Neural cell (in vitro differentiated cells): ENCODE measurements at regions not wholly inside any gene's neighbourhood (a gene's known extent, or its start where the extent isn't known, plus 50 kb on each side); places are given as distances from the start of the nearest gene placed in this dataset.
"Not testable (repeated sequence)": the region's sequence is repeated elsewhere in the genome, so short reads cannot be mapped to it uniquely, and the experiment has no call there.

Experiments used
- H2AFZ ChIP-seq: fragments of 200-600, 300-800 bp; sonication (generic), shearing (Covaris generic); 2 replicates; pipeline ENCODE4 v1.6.0; 2014; ENCODE audit warnings: low read depth, mild to moderate bottlenecking, antibody characterized with exemption, low read length, moderate library complexity
- H3F3A ChIP-seq: fragments of 200-600 bp; shearing (Covaris generic); 2 replicates; pipeline ENCODE4 v1.6.1; 2016; ENCODE audit warnings: mild to moderate bottlenecking, moderate library complexity, mixed read lengths, antibody characterized with exemption, low read length; ENCODE audit not compliant: insufficient read depth, poor library complexity, severe bottlenecking
- H3K27ac ChIP-seq: fragments of 200-600, 300-800 bp; sonication (generic), shearing (Covaris generic); 2 replicates; pipeline ENCODE4 v1.5.1; 2014; ENCODE audit warnings: mild to moderate bottlenecking, low read length, moderate library complexity
- H3K27me3 ChIP-seq: fragments of 300-800, 200-600 bp; sonication (generic), shearing (Covaris generic); 2 replicates; pipeline ENCODE4 v1.6.0; 2014; ENCODE audit warnings: mild to moderate bottlenecking, low read depth, low read length, moderate library complexity; ENCODE audit not compliant: insufficient read depth
- H3K36me3 ChIP-seq: fragments of 300-800, 200-600 bp; sonication (generic), shearing (Covaris generic); 2 replicates; pipeline ENCODE4 v1.5.1; 2014; ENCODE audit warnings: mild to moderate bottlenecking, antibody characterized with exemption, low read length, moderate library complexity; ENCODE audit not compliant: insufficient read depth
- H3K4me2 ChIP-seq: fragments of 300-800, 200-600 bp; sonication (generic), shearing (Covaris generic); 2 replicates; pipeline ENCODE4 v1.6.0; 2014; ENCODE audit warnings: mild to moderate bottlenecking, low read length
- H3K4me3 ChIP-seq: fragments of 300-800, 200-600 bp; sonication (generic), shearing (Covaris generic); 2 replicates; pipeline ENCODE4 v1.5.1; 2014; ENCODE audit warnings: mild to moderate bottlenecking, low read length, moderate library complexity
- H3K79me2 ChIP-seq: fragments of 200-600 bp; shearing (Covaris generic); replicated peaks from 2 replicates; pipeline ENCODE4 v1.6.0; 2014; ENCODE audit warnings: mild to moderate bottlenecking, low read length, moderate library complexity; ENCODE audit not compliant: insufficient read depth
- H3K9ac ChIP-seq: fragments of 300-800, 200-600 bp; sonication (generic), shearing (Covaris generic); 2 replicates; pipeline ENCODE4 v1.6.1; 2016; ENCODE audit warnings: mild to moderate bottlenecking, low read length, mixed read lengths
- H3K9me2 ChIP-seq: fragments of 200-600 bp; shearing (Covaris generic); 2 replicates; pipeline ENCODE4 v1.6.1; 2016; ENCODE audit warnings: mild to moderate bottlenecking, low read length, mixed read lengths; ENCODE audit not compliant: insufficient read depth
- H3K9me3 ChIP-seq: fragments of 200-600, 300-800 bp; sonication (generic), shearing (Covaris generic); 2 replicates; pipeline ENCODE4 v1.6.1; 2016; ENCODE audit warnings: mild to moderate bottlenecking, mixed run types, low read length, moderate library complexity, mixed read lengths
- H4K20me1 ChIP-seq: fragments of 200-600 bp; shearing (Covaris generic); 2 replicates; pipeline ENCODE4 v1.6.1; 2016; ENCODE audit warnings: mild to moderate bottlenecking, mixed run types; ENCODE audit not compliant: insufficient read depth
- CTCF ChIP-seq: fragments of 450-650 bp; IDR thresholded peaks from 2 replicates; pipeline ENCODE4 v1.5.1; 2014; ENCODE audit warnings: antibody characterized with exemption, mild to moderate bottlenecking, moderate library complexity; ENCODE audit not compliant: poor library complexity, severe bottlenecking
- EP300 ChIP-seq: fragments of 450-650 bp; conservative IDR thresholded peaks from 2 replicates; pipeline ENCODE4 v1.6.1; 2014; ENCODE audit warnings: antibody characterized with exemption, mild to moderate bottlenecking, moderate library complexity; ENCODE audit not compliant: poor library complexity, severe bottlenecking
- EZH2 ChIP-seq: fragments of 200-600, 300-800 bp; shearing (Covaris generic), sonication (generic); IDR thresholded peaks from 2 replicates; pipeline ENCODE4 v1.6.1; 2014; ENCODE audit warnings: antibody characterized with exemption, low read length, borderline replicate concordance, mild to moderate bottlenecking; ENCODE audit not compliant: insufficient read depth, poor library complexity, severe bottlenecking
- MXI1 ChIP-seq: fragments of 450-650 bp; conservative IDR thresholded peaks from 2 replicates; pipeline ENCODE4 v1.6.1; 2014; ENCODE audit warnings: antibody characterized with exemption, mild to moderate bottlenecking; ENCODE audit not compliant: poor library complexity, severe bottlenecking
- POLR2AphosphoS5 ChIP-seq: IDR thresholded peaks from 2 replicates; pipeline ENCODE4 v1.6.1; 2012
- RAD21 ChIP-seq: fragments of 450-650 bp; conservative IDR thresholded peaks from 2 replicates; pipeline ENCODE4 v1.6.1; 2014; ENCODE audit warnings: antibody characterized with exemption, mild to moderate bottlenecking, moderate library complexity
- REST ChIP-seq: IDR thresholded peaks from 2 replicates; pipeline ENCODE4 v1.6.1; 2012; ENCODE audit warnings: borderline replicate concordance
- SMC3 ChIP-seq: fragments of 450-650 bp; conservative IDR thresholded peaks from 2 replicates; pipeline ENCODE4 v1.6.1; 2014; ENCODE audit warnings: antibody characterized with exemption, mild to moderate bottlenecking, moderate library complexity; ENCODE audit not compliant: poor library complexity
- TAF1 ChIP-seq: IDR thresholded peaks from 2 replicates; pipeline ENCODE4 v1.6.1; 2012; ENCODE audit warnings: low read depth

GRCh38 chr2:238776003-238776760 lies 71.7 kb upstream of the TWIST2 start:
- Histone ChIP-seq H3K36me3 (no peaks in the 10 kb centered on the region), H3K4me3 (no peak overlapping the region), H4K20me1 (no peaks in the 10 kb centered on the region), H3K27me3 (no peaks in the 10 kb centered on the region), H3F3A (no peaks in the 10 kb centered on the region), H3K27ac (no peak overlapping the region), H3K9me3 (no peaks in the 10 kb centered on the region), H2AFZ (no peak overlapping the region), H3K9me2 (no peaks in the 10 kb centered on the region), H3K4me2 (no peak overlapping the region), H3K79me2 (no peaks in the 10 kb centered on the region), H3K9ac (no peak overlapping the region)
- no peak for TF ChIP-seq TAF1
- TF ChIP-seq EP300, result no peak
- TF ChIP-seq MXI1, result no peak
- TF ChIP-seq RAD21, result no peak
- TF ChIP-seq CTCF, result no peak
- TF ChIP-seq SMC3, result no peak
- no peak for TF ChIP-seq POLR2AphosphoS5
- TF ChIP-seq REST, result no peak
- no peak for TF ChIP-seq EZH2

GRCh38 chr2:238776761-238777046 lies 71.2 kb upstream of the TWIST2 start:
- H3K79me2 ChIP-seq, H3K27me3 ChIP-seq, H2AFZ ChIP-seq, H3K4me2 ChIP-seq, H3K27ac ChIP-seq, H3K9me3 ChIP-seq, H3F3A ChIP-seq, H4K20me1 ChIP-seq, H3K9ac ChIP-seq, H3K36me3 ChIP-seq, H3K9me2 ChIP-seq, H3K4me3 ChIP-seq: not testable (repeated sequence)
